Stomach smooth muscle (tissue), 2 donors: ENCODE measurements at regions not wholly inside any gene's neighbourhood (a gene's known extent, or its start where the extent isn't known, plus 50 kb on each side); places are given as distances from the start of the nearest gene placed in this dataset.

Experiments
- H3K27ac ChIP-seq: one replicate; pipeline ENCODE4 v1.7.0; 2013; ENCODE audit warnings: mild to moderate bottlenecking, low read length, inconsistent platforms
- H3K27me3 ChIP-seq, 2 donors: one replicate each; pipeline ENCODE4 v1.7.0; 2013; ENCODE audit warnings: low read length in 2 of 2; ENCODE audit not compliant: insufficient read depth in 2 of 2, control insufficient read depth in 1 of 2
- H3K36me3 ChIP-seq, 2 donors: one replicate each; pipeline ENCODE4 v1.7.0; 2013; ENCODE audit warnings: low read length in 2 of 2; ENCODE audit not compliant: control insufficient read depth in 2 of 2, insufficient read depth in 2 of 2
- H3K4me1 ChIP-seq: one replicate; pipeline ENCODE4 v1.7.0; 2013; ENCODE audit warnings: low read length; ENCODE audit not compliant: control insufficient read depth, insufficient read depth
- H3K4me3 ChIP-seq, 2 donors: one replicate each; pipeline ENCODE4 v1.7.0; 2013; ENCODE audit warnings: low read length in 2 of 2
- H3K9ac ChIP-seq, 2 donors: one replicate each; pipeline ENCODE4 v1.7.0; 2013; ENCODE audit warnings: low read length in 2 of 2, mild to moderate bottlenecking in 1 of 2
- H3K9me3 ChIP-seq, 2 donors: one replicate each; pipeline ENCODE4 v1.7.0; 2013; ENCODE audit warnings: low read length in 2 of 2; ENCODE audit not compliant: control insufficient read depth in 2 of 2
- donor health status: healthy.
- donor health status: Pancreatic carcinoma.

- no peaks in the 10 kb centered on the region for H3K27me3 ChIP-seq
- no peaks in the 10 kb centered on the region for H3K36me3 ChIP-seq
- H3K9ac ChIP-seq: no peak overlapping the region
- H3K4me3 ChIP-seq: no peak overlapping the region
- H3K4me1 ChIP-seq: peaks cover 6% of the 10 kb centered on the region
- no peak overlapping the region for H3K27ac ChIP-seq
- H3K9me3 ChIP-seq: no peaks in the 10 kb centered on the region
Measured at GRCh38 chr9:13478639-13479038, 199.1 kb upstream of the MPDZ start.

DNA sequence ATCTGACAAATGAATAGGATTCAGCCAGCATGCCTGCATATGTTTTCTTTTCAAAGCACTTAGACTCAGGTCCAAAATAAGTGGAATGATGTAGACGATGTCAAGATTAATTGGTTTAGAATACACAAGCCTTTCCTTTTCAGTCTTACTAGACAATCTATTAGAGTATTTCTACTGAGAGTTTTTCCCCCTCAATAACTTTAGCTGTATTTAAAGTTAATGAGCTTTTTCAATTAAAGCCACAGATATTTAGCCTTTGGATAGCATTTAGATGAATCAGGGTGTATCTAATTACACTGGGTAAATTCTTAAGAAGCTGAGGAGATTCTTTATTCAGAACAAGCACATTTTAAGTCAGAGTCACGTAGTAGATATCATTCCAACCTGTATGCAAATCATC, 198.7 kb upstream of the MPDZ start:
- Histone ChIP-seq H3K4me3 (no peak overlapping the region), H3K27ac (no peak overlapping the region), H3K27me3 (no peaks in the 10 kb centered on the region), H3K4me1 (peaks cover 6% of the 10 kb centered on the region), H3K9ac (no peak overlapping the region), H3K36me3 (no peaks in the 10 kb centered on the region), H3K9me3 (no peaks in the 10 kb centered on the region)

- Histone ChIP-seq H3K27me3 (no peaks in the 10 kb centered on the region), H3K9ac (no peak overlapping the region), H3K4me3 (no peak overlapping the region), H3K9me3 (no peaks in the 10 kb centered on the region), H3K36me3 (no peaks in the 10 kb centered on the region), H3K4me1 (no peaks in the 10 kb centered on the region), H3K27ac (no peak overlapping the region)
Measured at GRCh38 chr9:13470836-13471235, 191.3 kb upstream of the MPDZ start.

GRCh38 chr9:13467157-13467556, 187.7 kb upstream of the MPDZ start:
- H3K27ac ChIP-seq: no peak overlapping the region
- no peaks in the 10 kb centered on the region for H3K9me3 ChIP-seq
- H3K27me3 ChIP-seq: no peaks in the 10 kb centered on the region
- H3K4me1 ChIP-seq: no peaks in the 10 kb centered on the region
- no peak overlapping the region for H3K4me3 ChIP-seq
- H3K9ac ChIP-seq: no peak overlapping the region
- no peaks in the 10 kb centered on the region for H3K36me3 ChIP-seq

DNA sequence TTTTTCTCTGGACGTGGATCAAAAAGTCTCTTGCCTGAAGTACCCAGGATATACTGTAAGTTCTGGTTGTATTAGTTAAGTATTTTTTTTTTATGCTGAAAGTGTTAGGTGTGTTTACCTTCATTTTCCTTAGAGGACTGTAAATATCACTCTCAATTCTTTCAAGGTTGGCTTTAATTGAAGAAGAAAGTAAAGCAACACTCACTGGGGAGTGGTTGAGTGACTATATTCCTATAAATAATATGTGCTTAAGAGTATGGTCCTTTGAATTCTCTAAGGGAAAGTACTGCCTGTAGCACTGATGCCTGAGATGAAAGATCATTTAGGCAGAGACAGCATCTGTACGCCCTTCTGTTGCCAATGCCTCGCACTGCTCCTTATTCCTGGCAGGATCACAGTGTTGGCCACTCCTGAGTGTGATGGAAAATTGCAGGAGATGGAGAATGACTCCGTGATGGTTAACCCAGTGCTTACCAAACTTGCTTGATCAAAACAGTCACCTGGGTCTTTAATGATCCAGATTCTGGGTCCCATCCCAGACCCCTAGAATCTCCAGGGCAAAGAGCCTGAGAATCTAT, 182.0 kb upstream of the MPDZ start:
- H3K27ac ChIP-seq: no peak overlapping the region
- H3K9ac ChIP-seq: no peak overlapping the region
- H3K9me3 ChIP-seq: no peaks in the 10 kb centered on the region
- no peaks in the 10 kb centered on the region for H3K27me3 ChIP-seq
- H3K36me3 ChIP-seq: no peaks in the 10 kb centered on the region
- no peak overlapping the region for H3K4me3 ChIP-seq
- peaks cover 6% of the 10 kb centered on the region for H3K4me1 ChIP-seq

DNA sequence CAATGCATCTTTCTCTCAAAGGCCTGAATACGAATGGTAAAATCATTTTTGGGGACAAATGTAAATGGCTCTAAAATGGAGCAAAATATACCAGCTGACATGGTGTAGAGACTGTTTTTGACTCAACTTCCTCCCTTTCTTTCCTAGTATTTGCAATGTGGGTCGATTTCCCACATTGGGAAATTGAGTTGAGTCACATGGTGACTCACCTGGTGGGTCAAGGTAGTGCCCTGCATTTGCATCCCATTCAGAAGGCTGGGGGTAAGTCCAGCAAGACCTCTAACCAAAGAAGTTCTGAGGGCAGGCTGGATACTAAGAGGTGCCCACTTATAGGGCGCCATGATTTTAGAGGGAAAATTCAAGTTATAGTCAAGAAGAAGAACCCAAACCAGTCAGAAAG, 179.6 kb upstream of the MPDZ start:
- Histone ChIP-seq H3K27ac (no peak overlapping the region), H3K4me1 (peaks cover 6% of the 10 kb centered on the region), H3K27me3 (no peaks in the 10 kb centered on the region), H3K4me3 (no peak overlapping the region), H3K36me3 (no peaks in the 10 kb centered on the region), H3K9ac (no peak overlapping the region), H3K9me3 (no peaks in the 10 kb centered on the region)

- Histone ChIP-seq H3K27ac (no peak overlapping the region), H3K4me1 (peaks cover 6% of the 10 kb centered on the region), H3K36me3 (no peaks in the 10 kb centered on the region), H3K9me3 (no peaks in the 10 kb centered on the region), H3K27me3 (no peaks in the 10 kb centered on the region), H3K4me3 (no peak overlapping the region), H3K9ac (no peak overlapping the region)
Measured at GRCh38 chr9:13457795-13458194, 178.3 kb upstream of the MPDZ start.

DNA sequence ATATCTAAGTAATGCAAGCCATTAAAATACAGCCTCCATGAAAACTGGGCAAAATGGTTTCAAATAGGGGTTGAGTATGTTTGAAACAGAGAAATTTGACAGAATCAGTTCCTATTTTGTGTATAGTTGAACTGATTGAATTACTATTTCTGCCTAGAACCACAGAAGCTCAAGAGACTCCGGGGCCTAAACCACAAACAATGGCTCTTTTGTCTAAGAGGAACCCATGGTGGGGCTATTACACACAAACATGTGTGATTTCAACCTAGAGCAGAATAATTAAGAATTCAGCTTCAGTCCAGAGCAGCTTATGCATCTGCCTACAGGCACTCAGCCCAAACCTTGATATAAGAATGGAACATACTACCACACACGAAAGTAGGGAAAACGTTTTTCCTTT, 171.2 kb upstream of the MPDZ start:
- H3K9ac ChIP-seq: no peak overlapping the region
- no peaks in the 10 kb centered on the region for H3K4me1 ChIP-seq
- no peaks in the 10 kb centered on the region for H3K9me3 ChIP-seq
- H3K27ac ChIP-seq: no peak overlapping the region
- H3K36me3 ChIP-seq: no peaks in the 10 kb centered on the region
- H3K4me3 ChIP-seq: no peak overlapping the region
- H3K27me3 ChIP-seq: no peaks in the 10 kb centered on the region

DNA sequence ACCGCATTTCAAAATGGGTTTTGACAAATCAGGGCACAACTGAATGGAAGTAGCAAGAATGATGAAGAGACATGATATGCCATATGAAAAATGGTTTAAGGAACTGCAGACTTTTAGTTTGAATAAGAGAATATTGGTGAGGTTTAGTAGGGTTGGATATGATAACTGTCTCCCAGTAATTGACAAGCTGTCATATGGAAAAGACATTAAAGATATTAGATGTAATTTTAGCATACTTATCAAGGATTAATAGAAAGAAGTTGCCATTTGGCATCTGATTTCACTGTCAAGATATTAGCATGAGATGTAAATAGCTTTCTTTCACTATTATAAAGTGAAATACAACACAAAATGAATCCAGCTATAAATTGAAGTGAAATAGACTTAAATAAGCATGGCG, 169.0 kb upstream of the MPDZ start:
- H3K4me3 ChIP-seq: no peak overlapping the region
- H3K9ac ChIP-seq: no peak overlapping the region
- peaks cover 10% of the 10 kb centered on the region for H3K4me1 ChIP-seq
- no peak overlapping the region for H3K27ac ChIP-seq
- no peaks in the 10 kb centered on the region for H3K27me3 ChIP-seq
- H3K9me3 ChIP-seq: no peaks in the 10 kb centered on the region
- no peaks in the 10 kb centered on the region for H3K36me3 ChIP-seq

GRCh38 chr9:13447843-13448422, 168.4 kb upstream of the MPDZ start:
- Histone ChIP-seq H3K27me3 (no peaks in the 10 kb centered on the region), H3K9me3 (no peaks in the 10 kb centered on the region), H3K9ac (no peak overlapping the region), H3K4me1 (peaks cover 10% of the 10 kb centered on the region), H3K27ac (no peak overlapping the region), H3K36me3 (no peaks in the 10 kb centered on the region), H3K4me3 (no peak overlapping the region)

DNA sequence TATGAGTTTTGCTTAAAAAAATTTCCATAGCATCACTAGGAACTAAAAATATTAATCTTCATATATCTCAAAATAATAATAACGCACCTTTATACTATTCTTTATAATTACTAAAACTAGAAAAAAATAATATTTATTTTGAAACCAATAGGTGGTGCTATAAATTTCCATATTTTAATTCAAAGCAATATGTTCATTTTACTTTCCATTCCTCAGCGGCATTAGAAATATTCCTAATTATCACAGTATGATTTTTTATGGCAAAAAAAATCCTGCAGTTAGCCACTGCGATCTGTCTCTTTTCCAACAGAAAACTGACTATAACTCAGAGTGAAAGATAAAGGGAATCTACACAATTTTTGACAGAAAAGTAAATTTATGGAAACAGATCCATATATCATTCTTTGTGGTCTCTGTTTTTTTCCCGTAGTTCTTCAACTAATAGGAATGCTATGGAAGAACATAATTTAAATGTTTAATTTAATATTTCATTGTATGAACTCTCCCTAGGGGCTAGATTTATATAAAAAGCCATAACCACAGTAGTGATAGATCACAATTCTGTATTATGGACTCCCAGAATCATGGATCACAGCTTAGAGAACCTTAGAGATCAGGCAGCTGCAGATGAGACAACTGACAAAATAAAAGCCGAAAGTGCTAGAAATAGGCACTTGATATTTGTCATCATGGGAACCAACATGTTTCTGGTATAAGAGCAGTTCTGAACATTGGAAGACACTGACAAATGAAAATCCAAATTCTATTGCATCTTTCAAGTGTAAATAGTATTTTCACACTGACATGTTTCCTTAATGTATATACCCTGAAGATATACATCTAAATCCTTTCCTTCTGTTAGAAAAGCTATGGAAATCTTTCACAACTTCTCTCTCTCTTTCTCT, 167.7 kb upstream of the MPDZ start:
- H3K4me3 ChIP-seq: no peak overlapping the region
- H3K9me3 ChIP-seq: no peaks in the 10 kb centered on the region
- H3K36me3 ChIP-seq: no peaks in the 10 kb centered on the region
- no peaks in the 10 kb centered on the region for H3K27me3 ChIP-seq
- peaks cover 10% of the 10 kb centered on the region for H3K4me1 ChIP-seq
- no peak overlapping the region for H3K27ac ChIP-seq
- H3K9ac ChIP-seq: no peak overlapping the region
